GM10266 (cell line): ENCODE measurements at regions not wholly inside any gene's neighbourhood (a gene's known extent, or its start where the extent isn't known, plus 50 kb on each side); places are given as distances from the start of the nearest gene placed in this dataset.
A peak's percentile ranks its signal among the peaks of the same experiment; 100 is the strongest.

Experiments
- DNase-seq: peaks from one replicate; pipeline ENCODE4 v3.0.0; 2012; ENCODE audit errors: extremely low spot score
- CTCF ChIP-seq: IDR thresholded peaks from 2 replicates; pipeline ENCODE4 v1.5.1; 2012; ENCODE audit warnings: mild to moderate bottlenecking, low read depth; ENCODE audit not compliant: control insufficient read depth, insufficient read depth; ENCODE audit errors: missing control alignments

DNA sequence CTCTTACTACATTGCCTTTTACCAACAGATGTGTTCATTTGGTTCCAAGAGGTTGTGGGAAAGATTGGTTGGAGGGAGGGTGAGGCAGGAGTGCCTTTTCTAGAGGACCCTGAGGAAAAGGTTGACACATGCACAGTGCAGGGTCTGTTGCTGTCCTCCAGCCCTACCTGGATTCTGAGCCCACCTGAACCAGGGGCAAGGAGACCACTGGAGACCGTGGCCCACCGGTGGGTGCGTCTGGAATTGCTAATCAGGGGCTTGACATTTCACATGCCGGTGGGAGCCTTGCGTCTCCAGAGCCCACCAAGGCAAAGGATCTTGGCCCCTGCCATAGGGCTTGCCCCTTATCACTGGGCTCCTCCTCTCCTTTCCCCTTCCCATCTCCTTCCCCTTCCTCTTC lies 80.4 kb upstream of the ZBED5 start:
- DNase-seq = no peak
- TF ChIP-seq CTCF = no peak

DNA sequence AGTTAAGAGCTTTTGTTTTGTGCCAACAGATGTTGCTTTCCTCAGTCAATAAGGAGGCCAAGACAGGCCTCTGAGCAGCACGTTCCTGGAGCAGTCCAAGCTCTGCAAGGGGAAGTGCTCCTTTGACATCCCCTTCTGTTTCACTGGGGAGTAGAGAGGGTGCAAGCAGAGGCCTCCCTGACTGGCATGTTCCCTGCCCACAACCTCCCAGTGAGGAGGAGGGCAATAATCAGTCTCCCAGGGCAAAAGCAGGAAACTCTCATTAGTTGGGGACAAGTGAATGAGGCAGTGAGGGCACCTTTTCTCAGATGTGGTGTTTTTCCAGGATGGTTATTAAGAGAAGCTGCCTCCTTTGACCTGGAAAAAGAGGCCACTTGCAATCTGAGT lies 79.5 kb upstream of the ZBED5 start:
- no peak for DNase-seq
- no peak for TF ChIP-seq CTCF

- no peak for DNase-seq
- TF ChIP-seq CTCF = no peak
Observed at GRCh38 chr11:10936626-10937384, 79.0 kb upstream of the ZBED5 start.

GRCh38 chr11:10935015-10935559 lies 77.2 kb upstream of the ZBED5 start:
- TF ChIP-seq CTCF = no peak
- no peak for DNase-seq

DNA sequence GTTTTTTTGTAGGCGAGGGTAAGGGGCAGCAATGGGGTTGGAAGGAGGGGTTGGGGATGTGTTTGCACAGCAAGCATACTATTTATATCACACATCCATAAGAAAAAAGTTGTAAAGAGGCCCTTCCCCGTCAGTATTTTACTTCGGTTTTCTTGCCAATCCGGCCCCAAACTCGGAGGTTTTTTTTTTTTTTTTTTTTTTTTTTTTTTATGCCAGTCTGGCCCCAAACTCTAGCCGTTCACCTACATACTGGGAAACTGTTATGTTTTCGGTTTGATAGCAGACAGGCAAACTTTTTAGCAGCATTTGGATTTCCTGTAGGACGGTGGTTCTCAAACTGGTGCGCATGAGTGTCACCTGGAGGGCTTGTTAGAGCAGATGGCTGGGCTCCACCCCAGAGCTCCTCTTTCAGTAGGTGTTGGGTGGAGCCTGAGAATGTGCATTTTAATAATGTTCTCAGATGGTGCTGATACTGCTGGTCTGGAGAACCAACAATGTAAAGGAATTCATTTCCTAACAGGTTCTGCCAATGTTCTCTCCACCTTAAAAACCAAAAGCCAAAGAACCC lies 76.5 kb upstream of the ZBED5 start:
- no peak for DNase-seq
- TF ChIP-seq CTCF = no peak

DNA sequence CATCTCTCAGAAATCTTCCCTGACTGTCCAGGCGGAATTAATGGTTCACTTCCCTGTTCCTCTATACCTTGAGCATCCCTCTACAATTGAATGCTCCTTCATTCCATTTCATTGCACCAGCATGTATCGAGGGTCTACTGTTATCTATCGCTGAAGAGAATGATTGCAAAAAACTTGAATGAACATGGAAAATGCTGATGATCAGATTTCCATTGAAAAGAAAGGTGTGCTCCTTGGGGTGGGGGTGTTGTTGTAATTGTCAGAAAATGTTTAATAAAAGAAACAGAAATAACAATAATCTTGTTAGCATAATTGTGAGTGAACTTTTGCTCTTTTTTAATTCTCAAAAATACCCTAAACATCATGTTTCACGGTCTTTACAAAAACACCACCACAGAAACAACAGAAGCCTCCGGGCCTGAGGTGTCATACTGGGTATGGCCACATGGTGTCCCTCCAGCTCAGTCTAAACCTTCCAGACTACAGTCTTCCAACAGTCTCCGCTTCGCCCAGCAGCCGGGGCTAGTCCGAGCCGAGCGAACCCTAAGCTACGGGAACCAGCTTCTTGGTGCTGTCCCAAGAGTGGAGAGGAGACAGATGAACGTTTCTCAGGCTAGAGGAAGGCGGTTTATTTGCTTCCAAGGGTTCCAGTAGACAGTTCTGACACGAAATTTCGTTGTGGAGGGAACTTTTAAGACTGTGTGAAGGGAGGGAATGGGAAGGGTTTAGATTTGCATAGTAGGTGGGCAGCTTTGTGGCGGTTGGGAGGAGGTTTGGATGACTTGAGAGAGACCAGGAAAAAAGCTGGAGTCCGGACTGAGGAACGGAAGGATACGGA lies 75.8 kb upstream of the ZBED5 start:
- DNase-seq = peak; percentile 82

More for the DNA sequence above, 75.8 kb upstream of the ZBED5 start:
- TF ChIP-seq CTCF = peak; percentile 88
